Breast epithelium (tissue), 3 donors: ENCODE measurements at regions not wholly inside any gene's neighbourhood (a gene's known extent, or its start where the extent isn't known, plus 50 kb on each side); places are given as distances from the start of the nearest gene placed in this dataset.

Experiments
- CTCF ChIP-seq, 3 donors: fragments of 450-650 bp; IDR thresholded peaks; one replicate each; pipeline ENCODE4 v1.5.1; 2016 to 2017; ENCODE audit warnings: antibody characterized with exemption in 3 of 3, mild to moderate bottlenecking in 3 of 3, moderate library complexity in 3 of 3
- POLR2A ChIP-seq: fragments of 450-650 bp; IDR thresholded peaks from one replicate; pipeline ENCODE4 v1.6.1; 2016; ENCODE audit warnings: antibody characterized with exemption, mild to moderate bottlenecking, moderate library complexity
- POLR2AphosphoS5 ChIP-seq, 3 donors: sonication (generic); formaldehyde crosslinking; IDR thresholded peaks; one replicate each; pipeline ENCODE4 v1.6.1; 2017; ENCODE audit warnings: antibody characterized with exemption in 3 of 3

- TF ChIP-seq CTCF (IDR thresholded peaks at IDR 0.05) (no peak), POLR2AphosphoS5 (IDR thresholded peaks at IDR 0.05) (no peak), POLR2A (no peak)
Observed at GRCh38 chr3:104941785-104942184, 424.9 kb upstream of the ALCAM start.
